Stomach (tissue), 4 donors: ENCODE measurements at regions not wholly inside any gene's neighbourhood (a gene's known extent, or its start where the extent isn't known, plus 50 kb on each side); places are given as distances from the start of the nearest gene placed in this dataset.

Experiments used
- CTCF ChIP-seq, 7 experiments: fragments of 450-650 bp in 4 of 7; fragments of 200-600 bp in 3 of 7; sonication (generic) in 3 of 7; IDR thresholded peaks; one replicate each; pipeline ENCODE4 v1.5.1; 2016 to 2019; ENCODE audit warnings: antibody characterized with exemption in 7 of 7, control low read depth in 2 of 7, mild to moderate bottlenecking in 1 of 7
- EP300 ChIP-seq: sonication (generic); formaldehyde crosslinking; IDR thresholded peaks from one replicate; pipeline ENCODE4 v1.6.1; 2017; ENCODE audit warnings: antibody characterized with exemption
- POLR2A ChIP-seq, 4 donors: fragments of 450-650 bp; IDR thresholded peaks; one replicate each; pipeline ENCODE4 v1.6.1; 2016; ENCODE audit warnings: antibody characterized with exemption in 4 of 4, control low read depth in 2 of 4, mild to moderate bottlenecking in 1 of 4, moderate library complexity in 1 of 4
- POLR2AphosphoS5 ChIP-seq, 3 donors: sonication (generic); formaldehyde crosslinking; IDR thresholded peaks; one replicate each; pipeline ENCODE4 v1.6.1; 2016; ENCODE audit warnings: antibody characterized with exemption in 3 of 3

- TF ChIP-seq CTCF (IDR thresholded peaks at IDR 0.05), result no peak
- no peak for TF ChIP-seq POLR2A (IDR thresholded peaks at IDR 0.05)
- TF ChIP-seq EP300, result no peak
- TF ChIP-seq POLR2AphosphoS5 (IDR thresholded peaks at IDR 0.05), result no peak
Observed at GRCh38 chr6:45772051-45772450, 243.6 kb downstream of the CLIC5 start.
